ENCODE measurements at regions not wholly inside any gene's neighbourhood (a gene's known extent, or its start where the extent isn't known, plus 50 kb on each side); places are given as distances from the start of the nearest gene placed in this dataset.

GRCh38 chr3:56970461-56970879 lies 90.0 kb upstream of the SPATA12 start:
- TF ChIP-seq CTCF (conservative IDR thresholded peaks at IDR 0.05; ENCODE audit: low read length) (no peak), EZH2phosphoT487 (IDR thresholded peaks at IDR 0.05; ENCODE audit: borderline replicate concordance) (no peak)
